HG03039 (cell line): ENCODE measurements at regions not wholly inside any gene's neighbourhood (a gene's known extent, or its start where the extent isn't known, plus 50 kb on each side); places are given as distances from the start of the nearest gene placed in this dataset.

ENCODE experiments used
- ATAC-seq: cut with Tn5 transposase; IDR thresholded peaks from one replicate; pipeline ENCODE4 v1.9.1; 2021; ENCODE audit warnings: mild to moderate bottlenecking, moderate library complexity; ENCODE audit not compliant: unreplicated experiment

DNA sequence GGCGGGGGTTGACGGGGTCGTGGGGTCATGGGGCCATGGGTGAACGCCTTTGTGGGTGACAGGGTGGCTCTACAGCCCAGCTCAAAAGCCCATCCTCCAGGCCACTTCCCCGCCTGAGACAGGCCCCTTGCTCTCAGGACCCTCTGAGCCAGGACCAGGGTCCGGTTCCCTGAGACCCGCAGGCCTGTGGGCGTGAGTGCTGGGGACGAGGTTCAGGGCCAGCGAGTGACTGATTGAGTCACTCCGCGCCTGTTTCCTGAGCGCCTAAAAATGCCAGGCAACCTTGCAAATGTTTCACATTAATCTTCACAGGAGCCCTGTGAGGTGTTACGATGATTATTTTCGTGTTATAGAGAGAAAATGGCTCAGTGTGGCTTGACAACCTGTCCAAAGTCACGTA lies 97.8 kb downstream of the ZNF674 start:
- ATAC-seq = peak; percentile 32

DNA sequence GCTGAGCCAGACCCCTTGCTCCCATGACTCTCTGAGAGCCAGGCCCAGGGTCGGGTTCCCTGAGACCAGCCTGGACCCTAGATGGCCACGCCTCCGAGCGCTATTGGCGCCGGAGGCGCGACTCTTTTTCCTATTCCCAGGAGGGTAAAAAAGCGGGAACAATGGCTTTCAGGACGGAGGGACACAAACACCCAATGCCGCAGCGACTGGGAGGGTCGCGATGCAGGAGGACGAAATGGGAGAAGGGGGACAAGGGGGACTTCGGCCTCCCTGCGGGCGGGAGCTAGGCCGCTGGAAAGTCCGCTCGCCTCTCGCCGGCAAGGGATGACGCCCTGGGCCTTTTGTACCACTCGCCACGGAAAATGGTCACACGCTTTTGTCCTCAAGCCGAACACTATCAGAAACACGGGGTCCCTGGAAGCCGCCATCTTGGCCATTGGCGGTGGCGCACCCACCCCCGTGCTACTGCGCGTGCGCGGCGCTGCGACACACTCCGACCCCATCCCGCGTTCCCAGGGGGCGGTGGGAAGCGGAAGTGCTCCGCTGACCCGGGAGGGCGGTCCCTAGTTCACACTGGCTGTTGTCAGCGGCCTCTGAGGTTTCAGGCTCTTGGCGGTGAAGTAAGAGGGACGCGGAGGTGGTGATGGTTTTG lies 98.4 kb downstream of the ZNF674 start:
- ATAC-seq = peak; percentile 92

DNA sequence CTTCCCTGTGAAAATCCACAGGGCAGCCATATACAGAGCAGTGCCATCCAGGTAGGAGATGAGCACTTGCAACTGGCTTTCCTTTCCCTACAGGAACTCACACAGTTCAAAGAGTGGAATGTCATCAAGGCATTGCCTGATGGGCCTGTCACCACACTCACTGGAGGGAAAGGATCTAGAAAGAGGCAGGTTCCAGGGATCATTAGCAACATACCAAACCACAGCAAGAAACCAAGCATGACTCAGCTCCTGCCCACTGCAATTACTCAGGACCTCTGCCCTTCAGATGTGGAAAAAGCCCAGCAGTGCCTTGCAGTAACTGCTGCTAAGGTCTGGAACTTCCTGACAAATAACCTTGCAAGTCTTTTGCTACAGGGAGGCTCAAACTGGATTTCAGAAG lies 101.2 kb downstream of the ZNF674 start:
- ATAC-seq = no peak

DNA sequence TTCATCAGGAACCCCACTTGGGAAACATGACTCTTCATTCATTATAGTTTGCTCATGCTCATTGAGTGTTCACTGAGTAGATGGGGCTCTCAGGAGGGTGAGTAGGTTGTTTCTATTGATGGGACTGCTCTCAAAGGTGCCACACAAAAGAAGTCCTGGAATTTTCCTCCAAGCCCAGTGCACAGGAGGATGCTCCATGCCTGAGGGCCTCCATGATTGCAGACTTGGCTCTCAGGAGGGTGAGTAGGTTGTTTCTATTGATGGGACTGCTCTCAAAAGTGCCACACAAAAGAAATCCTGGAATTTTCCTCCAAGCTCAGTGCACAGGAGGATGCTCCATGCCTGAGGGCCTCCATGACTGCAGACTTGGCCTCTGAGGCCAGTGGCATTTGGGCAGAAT lies 108.5 kb downstream of the ZNF674 start:
- no peak for ATAC-seq

GRCh38 chrX:46433892-46434291 lies 111.3 kb downstream of the ZNF674 start:
- no peak for ATAC-seq

DNA sequence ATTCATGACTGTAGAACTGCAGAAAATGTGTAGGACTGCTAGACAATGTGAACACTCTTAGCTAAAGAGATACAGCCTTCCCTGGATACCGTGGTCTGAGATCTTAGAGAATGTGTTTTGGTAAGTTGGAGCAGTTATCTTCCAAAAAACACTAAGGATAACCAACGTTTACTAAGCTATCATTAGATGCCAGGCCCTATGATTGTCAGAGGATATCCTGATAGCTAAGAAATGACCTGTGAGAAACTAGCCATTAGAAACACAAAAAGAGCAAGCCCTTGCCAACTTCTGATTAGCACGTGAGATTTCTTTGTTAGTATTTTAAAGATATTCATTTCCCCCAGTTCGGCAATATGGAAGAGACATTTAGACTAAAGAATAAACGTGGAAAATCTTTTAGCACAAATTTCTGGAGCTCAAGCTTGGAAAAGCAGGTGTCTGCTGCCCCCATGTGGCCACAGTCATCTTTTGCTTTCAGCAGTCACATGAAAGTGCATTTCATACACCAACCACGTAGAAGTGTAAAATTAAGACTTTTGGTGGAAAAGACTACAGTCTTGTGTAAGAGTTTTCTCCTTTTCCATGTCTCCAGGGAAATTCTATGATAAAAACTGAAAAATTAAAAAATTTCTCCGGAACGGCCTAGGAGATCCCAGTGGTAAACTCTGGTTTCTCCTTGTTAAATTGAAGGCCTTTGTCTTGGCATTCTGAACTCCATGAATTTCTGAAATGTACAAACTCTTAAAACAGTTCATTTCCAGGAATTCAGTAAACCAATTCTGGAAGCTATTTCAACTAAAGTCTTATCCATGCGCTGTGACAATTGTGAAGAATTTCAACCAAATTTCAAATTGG lies 136.4 kb downstream of the ZNF674 start:
- no peak for ATAC-seq

- no peak for ATAC-seq
These were observed 137.5 kb downstream of the ZNF674 start for GRCh38 chrX:46407753-46408130.

DNA sequence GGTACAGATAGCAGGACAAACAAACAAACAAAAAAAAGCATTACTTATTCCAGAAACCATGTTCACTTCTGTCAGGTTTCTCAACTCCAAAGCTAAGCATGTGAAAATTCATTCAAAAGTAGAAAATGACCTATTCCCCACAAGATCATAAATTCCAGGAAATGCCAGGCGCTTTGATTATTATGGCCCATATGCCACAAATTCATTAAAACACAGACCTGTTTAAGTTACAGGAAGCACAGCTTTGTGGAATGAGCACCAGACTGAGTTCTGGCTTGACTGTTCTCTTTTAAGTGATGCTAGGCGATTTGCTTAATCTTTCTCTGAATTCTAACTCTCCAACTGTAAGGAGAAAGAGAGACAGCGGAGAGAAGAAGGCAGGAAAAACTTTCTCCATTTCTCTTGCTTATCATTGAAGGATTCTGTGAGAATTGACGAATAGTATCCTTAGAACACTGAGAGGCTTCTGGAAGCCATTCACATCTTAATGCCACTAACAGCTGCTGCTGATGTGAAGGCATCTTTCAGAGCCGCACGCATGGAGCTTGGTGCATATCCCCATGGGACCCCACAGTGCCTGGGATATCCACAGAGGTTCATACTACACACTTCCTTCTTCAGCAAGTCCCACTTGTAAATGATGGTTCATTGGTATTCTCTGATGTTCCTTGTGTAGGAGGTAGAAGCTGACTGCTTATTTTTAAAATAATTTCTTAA lies 138.0 kb downstream of the ZNF674 start:
- no peak for ATAC-seq

DNA sequence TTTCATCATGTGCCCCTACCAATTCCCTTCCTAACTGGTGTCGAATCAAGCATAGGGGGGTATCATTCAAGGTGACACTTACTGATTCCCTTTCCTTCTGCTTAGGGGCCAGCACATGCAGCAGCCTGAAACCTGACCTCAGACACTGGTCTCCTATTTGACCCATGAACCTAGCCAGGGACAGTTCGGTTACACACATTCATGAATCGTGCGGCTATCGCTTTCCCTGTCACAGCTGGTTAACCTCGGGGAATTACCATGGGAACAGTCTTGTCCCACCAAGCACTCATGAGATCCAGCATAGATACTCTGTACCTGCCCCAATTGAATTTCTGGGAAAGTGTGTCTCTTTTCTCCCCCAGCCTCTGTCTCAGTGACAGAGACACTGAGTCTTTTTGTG lies 140.4 kb downstream of the ZNF674 start:
- ATAC-seq = no peak

DNA sequence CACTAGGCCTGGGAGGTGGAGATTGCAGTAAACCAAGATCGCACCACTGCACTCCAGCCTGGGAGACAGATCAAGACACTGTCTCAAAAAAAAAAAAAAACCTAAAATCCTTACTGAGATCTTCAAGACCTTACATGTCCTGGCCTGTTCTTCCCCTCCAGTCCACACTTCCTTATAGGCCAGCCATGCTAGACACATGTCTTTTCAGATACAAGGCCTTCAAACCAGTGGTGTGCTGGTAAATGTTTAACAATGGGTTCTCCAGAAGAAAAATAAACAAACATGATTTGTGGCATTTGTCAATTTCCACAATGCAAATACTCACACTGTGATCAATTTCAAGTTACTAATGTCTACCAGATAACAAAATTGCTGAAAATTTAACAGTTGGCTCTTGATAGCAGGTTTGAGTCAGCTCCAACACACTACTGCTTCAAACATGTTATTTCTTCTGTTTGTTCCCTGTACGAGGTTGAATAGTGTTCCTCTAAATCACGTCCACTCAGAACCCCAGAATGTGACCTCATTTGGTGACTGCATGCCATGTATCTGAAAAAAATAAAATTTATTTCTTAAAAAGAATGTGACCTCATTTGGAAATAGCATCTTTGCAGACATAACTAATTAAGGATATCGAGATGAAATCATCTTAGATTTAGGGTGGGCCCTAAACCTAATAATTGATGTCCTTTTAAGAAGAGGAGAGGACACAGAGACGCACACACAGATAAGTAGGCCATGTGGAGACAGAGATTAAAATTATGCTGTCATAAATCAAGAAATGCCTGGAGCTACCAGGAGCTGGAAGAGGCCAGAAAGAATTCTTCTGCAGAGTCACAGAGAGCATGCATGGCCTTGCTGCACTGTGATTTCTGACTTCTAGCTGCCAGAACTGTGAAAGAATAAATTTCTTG lies 144.4 kb downstream of the ZNF674 start:
- ATAC-seq = no peak

- ATAC-seq = no peak
These were observed 146.3 kb downstream of the ZNF674 start for GRCh38 chrX:46398874-46399273.

- ATAC-seq = no peak
These were observed 147.1 kb downstream of the ZNF674 start for GRCh38 chrX:46398126-46398525.

- no peak for ATAC-seq
These were observed 158.7 kb downstream of the ZNF674 start for GRCh38 chrX:46386511-46386910.

- ATAC-seq = no peak
These were observed 162.2 kb downstream of the ZNF674 start for GRCh38 chrX:46383006-46383405.

GRCh38 chrX:46382595-46382994 lies 162.6 kb downstream of the ZNF674 start:
- ATAC-seq = no peak

DNA sequence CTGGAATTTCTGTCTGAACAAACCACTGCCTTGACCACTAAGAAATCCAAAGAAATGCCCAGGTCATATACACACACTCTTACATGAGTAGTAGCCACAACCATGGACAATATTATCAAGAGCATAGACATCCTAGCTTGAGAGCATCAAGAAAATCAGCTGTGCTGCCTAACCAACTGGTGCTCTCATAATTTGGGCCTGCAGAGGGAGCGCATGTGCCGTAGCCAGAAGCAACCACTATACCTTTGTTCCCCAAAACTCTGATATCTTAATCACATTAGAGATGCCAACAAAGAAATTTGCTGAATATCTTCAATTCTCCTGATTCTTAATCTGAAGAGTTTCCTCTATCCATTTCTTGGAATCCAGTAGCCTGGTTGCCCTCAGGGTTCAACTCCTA lies 163.6 kb downstream of the ZNF674 start:
- no peak for ATAC-seq

DNA sequence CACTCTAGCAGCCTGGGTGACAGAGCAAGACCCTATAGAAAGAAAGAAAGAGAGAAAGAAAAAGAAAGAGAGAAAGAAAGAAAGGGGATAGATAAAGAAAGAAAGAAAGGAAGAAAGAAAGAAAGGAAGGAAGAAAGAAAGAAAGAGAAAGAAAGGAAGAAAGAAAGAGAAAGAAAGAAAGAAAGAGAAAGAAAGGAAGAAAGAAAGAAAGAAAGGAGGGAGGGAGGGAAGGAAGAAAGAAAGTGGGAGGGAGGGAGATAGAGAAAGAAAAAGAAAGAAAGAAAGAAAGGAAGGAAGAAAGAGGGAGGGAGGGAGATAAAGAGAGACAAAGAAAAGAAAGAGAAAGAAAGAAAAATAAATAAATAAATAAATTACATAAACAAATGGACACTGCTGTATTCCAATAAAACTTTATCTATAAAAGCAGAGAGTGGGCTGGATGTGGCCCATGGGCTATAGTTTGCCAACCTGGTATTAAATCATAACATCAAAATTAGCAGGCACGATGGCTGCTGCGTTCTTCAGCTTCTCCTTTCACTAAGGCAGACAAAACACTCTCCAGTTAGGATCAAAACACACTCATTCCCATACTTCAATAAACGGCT lies 165.0 kb downstream of the ZNF674 start:
- ATAC-seq = no peak

GRCh38 chrX:46376246-46376885 lies 168.9 kb downstream of the ZNF674 start:
- no peak for ATAC-seq

- ATAC-seq = no peak
These were observed 169.4 kb downstream of the ZNF674 start for GRCh38 chrX:46375831-46376230.

- ATAC-seq = no peak
These were observed 170.8 kb downstream of the ZNF674 start for GRCh38 chrX:46374371-46374770.
